GM12875 (cell line): ENCODE measurements at regions not wholly inside any gene's neighbourhood (a gene's known extent, or its start where the extent isn't known, plus 50 kb on each side); places are given as distances from the start of the nearest gene placed in this dataset.
"Not testable (repeated sequence)": the region's sequence is repeated elsewhere in the genome, so short reads cannot be mapped to it uniquely, and the experiment has no call there.

Source experiments
- H3K4me3 ChIP-seq: one replicate; pipeline ENCODE4 v1.5.1; 2011; ENCODE audit warnings: low read depth, low read length, control low read depth
- CTCF ChIP-seq: IDR thresholded peaks from 2 replicates; pipeline ENCODE4 v1.5.1; 2011; ENCODE audit warnings: low read depth, mild to moderate bottlenecking, control low read depth, inconsistent platforms, low read length, moderate library complexity, borderline replicate concordance; ENCODE audit not compliant: insufficient read depth

GRCh38 chr5:105168806-105169205 lies 1606.2 kb upstream of the NUDT12 start:
- no peak overlapping the region for H3K4me3 ChIP-seq
- TF ChIP-seq CTCF: no peak

- no peak overlapping the region for H3K4me3 ChIP-seq
- TF ChIP-seq CTCF: no peak
These were observed 1604.5 kb upstream of the NUDT12 start for GRCh38 chr5:105167092-105167491.

- TF ChIP-seq CTCF: no peak
These were observed 1601.0 kb upstream of the NUDT12 start for GRCh38 chr5:105163547-105163946.

GRCh38 chr5:105162557-105162956 lies 1600.0 kb upstream of the NUDT12 start:
- H3K4me3 ChIP-seq: not testable (repeated sequence)

More at GRCh38 chr5:105163547-105163946, 1601.0 kb upstream of the NUDT12 start:
- H3K4me3 ChIP-seq: no peak overlapping the region

GRCh38 chr5:105158526-105158925 lies 1595.9 kb upstream of the NUDT12 start:
- no peak for TF ChIP-seq CTCF
- H3K4me3 ChIP-seq: no peak overlapping the region

GRCh38 chr5:105150323-105150722 lies 1587.7 kb upstream of the NUDT12 start:
- no peak for TF ChIP-seq CTCF

GRCh38 chr5:105146867-105147266 lies 1584.3 kb upstream of the NUDT12 start:
- no peak overlapping the region for H3K4me3 ChIP-seq
- no peak for TF ChIP-seq CTCF

More at GRCh38 chr5:105150323-105150722, 1587.7 kb upstream of the NUDT12 start:
- H3K4me3 ChIP-seq: no peak overlapping the region

- TF ChIP-seq CTCF: no peak
- no peak overlapping the region for H3K4me3 ChIP-seq
These were observed 1582.6 kb upstream of the NUDT12 start for GRCh38 chr5:105145152-105145551.
